Nephron (organoid): ENCODE measurements at regions not wholly inside any gene's neighbourhood (a gene's known extent, or its start where the extent isn't known, plus 50 kb on each side); places are given as distances from the start of the nearest gene placed in this dataset.
A peak's percentile ranks its signal among the peaks of the same experiment; 100 is the strongest.

ENCODE experiments used
- H3K27ac Mint-ChIP-seq, 3 experiments: 2 replicates each; pipeline ENCODE4 v1.8.0; 2020; ENCODE audit warnings: mixed read lengths in 3 of 3, mild to moderate bottlenecking in 2 of 3, moderate library complexity in 1 of 3
- H3K27me3 Mint-ChIP-seq: 2 replicates; pipeline ENCODE4 v1.8.0; 2021; ENCODE audit warnings: low read depth, mild to moderate bottlenecking, moderate library complexity, mixed read lengths
- H3K36me3 Mint-ChIP-seq: 2 replicates; pipeline ENCODE4 v1.8.0; 2020; ENCODE audit warnings: low read depth, mixed read lengths
- H3K4me1 Mint-ChIP-seq: 2 replicates; pipeline ENCODE4 v1.8.0; 2020; ENCODE audit warnings: mixed read lengths
- H3K4me3 Mint-ChIP-seq, 3 experiments: 2 replicates each; pipeline ENCODE4 v1.8.0; 2020; ENCODE audit warnings: mild to moderate bottlenecking in 3 of 3, mixed read lengths in 3 of 3, moderate library complexity in 2 of 3
- H3K9me3 Mint-ChIP-seq: 2 replicates; pipeline ENCODE4 v1.8.0; 2020; ENCODE audit warnings: mixed read lengths
- CTCF ChIP-seq, 3 experiments: fragments of 200-600 bp; sonication (generic); IDR thresholded peaks; one replicate each; pipeline ENCODE4 v1.5.0; 2021; ENCODE audit warnings: antibody characterized with exemption in 3 of 3; ENCODE audit not compliant: unreplicated experiment in 3 of 3

GRCh38 chr11:16607675-16608644 is 130.5 kb upstream of the C11orf58 start:
- Mint-ChIP-seq H3K4me1 (peaks cover 31% of the 10 kb centered on the region), H3K4me3 (no peak overlapping the region), H3K9me3 (no peaks in the 10 kb centered on the region), H3K27me3 (peaks cover 9% of the 10 kb centered on the region), H3K36me3 (no peaks in the 10 kb centered on the region), H3K27ac (no peak overlapping the region)
- no peak for TF ChIP-seq CTCF (IDR thresholded peaks at IDR 0.05; ENCODE audit: unreplicated experiment in 3 of 3)

GRCh38 chr11:16606784-16607674 is 131.4 kb upstream of the C11orf58 start:
- peak overlapping the region; percentile 93 to 97 (median 96) for H3K27ac Mint-ChIP-seq
- H3K9me3 Mint-ChIP-seq, result no peaks in the 10 kb centered on the region
- no peaks in the 10 kb centered on the region for H3K36me3 Mint-ChIP-seq
- no peak overlapping the region for H3K4me3 Mint-ChIP-seq
- TF ChIP-seq CTCF (IDR thresholded peaks at IDR 0.05; ENCODE audit: unreplicated experiment in 3 of 3), result no peak
- peaks cover 9% of the 10 kb centered on the region for H3K27me3 Mint-ChIP-seq
- H3K4me1 Mint-ChIP-seq, result peaks cover 27% of the 10 kb centered on the region

- Mint-ChIP-seq H3K27me3 (peaks cover 9% of the 10 kb centered on the region), H3K4me1 (peaks cover 18% of the 10 kb centered on the region), H3K27ac (peak overlapping the region; percentile 93 to 97 (median 96)), H3K4me3 (no peak overlapping the region), H3K36me3 (no peaks in the 10 kb centered on the region), H3K9me3 (no peaks in the 10 kb centered on the region)
- TF ChIP-seq CTCF (IDR thresholded peaks at IDR 0.05; ENCODE audit: unreplicated experiment in 3 of 3), result peak; percentile 98 to 99 (median 99)
These were observed 132.3 kb upstream of the C11orf58 start for GRCh38 chr11:16605894-16606783.

- Mint-ChIP-seq H3K9me3 (no peaks in the 10 kb centered on the region), H3K27ac (peak overlapping the region; percentile 93 to 97 (median 96)), H3K27me3 (peaks cover 9% of the 10 kb centered on the region), H3K4me3 (no peak overlapping the region), H3K36me3 (no peaks in the 10 kb centered on the region), H3K4me1 (peaks cover 17% of the 10 kb centered on the region)
- no peak for TF ChIP-seq CTCF (IDR thresholded peaks at IDR 0.05; ENCODE audit: unreplicated experiment in 3 of 3)
These were observed 133.0 kb upstream of the C11orf58 start for GRCh38 chr11:16605389-16605893.

GRCh38 chr11:16604794-16605388 is 133.6 kb upstream of the C11orf58 start:
- Mint-ChIP-seq H3K27ac (peak overlapping the region; percentile 93 to 97 (median 96)), H3K9me3 (no peaks in the 10 kb centered on the region), H3K36me3 (no peaks in the 10 kb centered on the region), H3K4me3 (peak overlapping the region; percentile 90 to 95 (median 95)), H3K27me3 (peaks cover 9% of the 10 kb centered on the region), H3K4me1 (peaks cover 17% of the 10 kb centered on the region)
- no peak for TF ChIP-seq CTCF (IDR thresholded peaks at IDR 0.05; ENCODE audit: unreplicated experiment in 3 of 3)
